ENCODE measurements at regions not wholly inside any gene's neighbourhood (a gene's known extent, or its start where the extent isn't known, plus 50 kb on each side); places are given as distances from the start of the nearest gene placed in this dataset.

DNA sequence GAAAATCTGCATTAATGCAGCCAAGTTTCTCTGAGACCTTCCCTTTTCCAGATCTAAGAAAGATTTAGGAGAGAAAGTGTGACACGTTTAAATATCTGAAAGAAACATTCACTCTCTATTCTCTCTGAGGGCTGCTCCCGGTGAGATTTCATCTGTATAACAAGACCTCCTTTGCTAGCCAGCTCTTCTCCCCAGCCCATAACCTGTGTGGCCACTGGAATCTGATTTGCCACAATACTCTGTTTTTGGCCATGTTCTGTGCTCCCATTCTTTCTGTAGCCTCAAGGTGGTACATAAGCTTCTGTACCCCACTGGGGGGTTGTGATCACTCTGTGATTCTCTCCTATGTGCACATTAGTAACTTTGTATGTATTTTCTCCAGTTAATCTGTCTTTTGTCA lies 291.0 kb upstream of the SEMA6A start:
- FAIRE-seq (no peak), DNase-seq (ENCODE audit: low read depth in 1 of 2, low spot score in 1 of 2) (no peak), ATAC-seq (no peak)
- H3K4me2 ChIP-seq, result no peak overlapping the region
- POLR2A ChIA-PET, result no interaction called here
- no peak overlapping the region for H3K4me3 ChIP-seq
- WGBS (ENCODE audit: missing lambda C conversion rate), result 4% methylated on average over 2 of the region's 2 CpGs
- CTCF ChIA-PET, result no interaction called here
- no peak overlapping the region for H3K27ac ChIP-seq
- H3K4me1 ChIP-seq, result no peaks in the 10 kb centered on the region
- H3K9me3 ChIP-seq, result no peaks in the 10 kb centered on the region
- TF ChIP-seq CBX8 (IDR thresholded peaks at IDR 0.05) (no peak), FOSL2 (IDR thresholded peaks at IDR 0.05) (no peak), FOSL2 (CRISPR knock-in tag; IDR thresholded peaks at IDR 0.05) (no peak), NR3C1 (IDR thresholded peaks at IDR 0.05) (no peak)

DNA sequence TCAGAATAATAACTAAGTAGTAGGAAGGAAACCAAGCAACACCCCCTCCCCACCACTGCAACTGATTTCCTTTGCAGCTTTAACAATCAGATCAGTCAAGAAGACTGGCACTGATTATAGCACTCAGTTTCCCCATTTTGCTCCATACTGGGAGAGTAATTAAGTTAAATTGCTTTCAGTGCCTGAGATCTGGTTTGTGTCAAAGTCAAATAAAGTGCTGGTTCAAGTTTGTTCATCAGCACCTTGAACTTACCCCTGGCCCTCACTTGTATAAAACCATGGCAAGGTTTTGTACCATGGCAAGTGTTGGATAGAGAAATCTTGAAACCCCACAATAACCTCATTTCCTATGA lies 290.2 kb upstream of the SEMA6A start:
- H3K9me3 ChIP-seq, result no peaks in the 10 kb centered on the region
- FAIRE-seq (no peak), DNase-seq (ENCODE audit: low read depth in 1 of 2, low spot score in 1 of 2) (no peak), ATAC-seq (no peak)
- ChIA-PET CTCF (no interaction called here), POLR2A (no interaction called here)
- H3K27ac ChIP-seq, result no peak overlapping the region
- H3K4me2 ChIP-seq, result no peak overlapping the region
- TF ChIP-seq EHF (CRISPR knock-in tag; IDR thresholded peaks at IDR 0.05) (no peak), EP300 (IDR thresholded peaks at IDR 0.05) (no peak), CBX2 (IDR thresholded peaks at IDR 0.05; ENCODE audit: borderline replicate concordance, low read depth) (no peak), ZC3H11A (IDR thresholded peaks at IDR 0.05) (no peak), POLR2AphosphoS2 (conservative IDR thresholded peaks at IDR 0.05; ENCODE audit: low read length) (no peak), EHMT2 (IDR thresholded peaks at IDR 0.05; ENCODE audit: low read depth) (no peak), ZSCAN20 (CRISPR knock-in tag; IDR thresholded peaks at IDR 0.05) (no peak), HOXB5 (CRISPR knock-in tag; IDR thresholded peaks at IDR 0.05) (no peak), MAFK (IDR thresholded peaks at IDR 0.05; ENCODE audit: partially characterized antibody) (no peak), FOSL2 (IDR thresholded peaks at IDR 0.05) (no peak), FOSL2 (CRISPR knock-in tag; IDR thresholded peaks at IDR 0.05) (no peak), CHD4 (IDR thresholded peaks at IDR 0.05; ENCODE audit: borderline replicate concordance) (no peak), JUNB (IDR thresholded peaks at IDR 0.05) (no peak), PHF8 (IDR thresholded peaks at IDR 0.05; ENCODE audit: borderline replicate concordance, low read depth) (no peak), POLR2A (IDR thresholded peaks at IDR 0.05; ENCODE audit: low read length) (no peak)
- TF ChIP-seq, protein P1, sequence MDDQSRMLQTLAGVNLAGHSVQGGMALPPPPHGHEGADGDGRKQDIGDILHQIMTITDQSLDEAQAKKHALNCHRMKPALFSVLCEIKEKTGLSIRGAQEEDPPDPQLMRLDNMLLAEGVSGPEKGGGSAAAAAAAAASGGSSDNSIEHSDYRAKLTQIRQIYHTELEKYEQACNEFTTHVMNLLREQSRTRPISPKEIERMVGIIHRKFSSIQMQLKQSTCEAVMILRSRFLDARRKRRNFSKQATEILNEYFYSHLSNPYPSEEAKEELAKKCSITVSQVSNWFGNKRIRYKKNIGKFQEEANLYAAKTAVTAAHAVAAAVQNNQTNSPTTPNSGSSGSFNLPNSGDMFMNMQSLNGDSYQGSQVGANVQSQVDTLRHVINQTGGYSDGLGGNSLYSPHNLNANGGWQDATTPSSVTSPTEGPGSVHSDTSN (IDR thresholded peaks at IDR 0.05), result no peak
- TF ChIP-seq, protein P2, sequence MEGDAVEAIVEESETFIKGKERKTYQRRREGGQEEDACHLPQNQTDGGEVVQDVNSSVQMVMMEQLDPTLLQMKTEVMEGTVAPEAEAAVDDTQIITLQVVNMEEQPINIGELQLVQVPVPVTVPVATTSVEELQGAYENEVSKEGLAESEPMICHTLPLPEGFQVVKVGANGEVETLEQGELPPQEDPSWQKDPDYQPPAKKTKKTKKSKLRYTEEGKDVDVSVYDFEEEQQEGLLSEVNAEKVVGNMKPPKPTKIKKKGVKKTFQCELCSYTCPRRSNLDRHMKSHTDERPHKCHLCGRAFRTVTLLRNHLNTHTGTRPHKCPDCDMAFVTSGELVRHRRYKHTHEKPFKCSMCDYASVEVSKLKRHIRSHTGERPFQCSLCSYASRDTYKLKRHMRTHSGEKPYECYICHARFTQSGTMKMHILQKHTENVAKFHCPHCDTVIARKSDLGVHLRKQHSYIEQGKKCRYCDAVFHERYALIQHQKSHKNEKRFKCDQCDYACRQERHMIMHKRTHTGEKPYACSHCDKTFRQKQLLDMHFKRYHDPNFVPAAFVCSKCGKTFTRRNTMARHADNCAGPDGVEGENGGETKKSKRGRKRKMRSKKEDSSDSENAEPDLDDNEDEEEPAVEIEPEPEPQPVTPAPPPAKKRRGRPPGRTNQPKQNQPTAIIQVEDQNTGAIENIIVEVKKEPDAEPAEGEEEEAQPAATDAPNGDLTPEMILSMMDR (IDR thresholded peaks at IDR 0.05), result no peak
- no peak overlapping the region for H3K4me3 ChIP-seq
- no peaks in the 10 kb centered on the region for H3K4me1 ChIP-seq

DNA sequence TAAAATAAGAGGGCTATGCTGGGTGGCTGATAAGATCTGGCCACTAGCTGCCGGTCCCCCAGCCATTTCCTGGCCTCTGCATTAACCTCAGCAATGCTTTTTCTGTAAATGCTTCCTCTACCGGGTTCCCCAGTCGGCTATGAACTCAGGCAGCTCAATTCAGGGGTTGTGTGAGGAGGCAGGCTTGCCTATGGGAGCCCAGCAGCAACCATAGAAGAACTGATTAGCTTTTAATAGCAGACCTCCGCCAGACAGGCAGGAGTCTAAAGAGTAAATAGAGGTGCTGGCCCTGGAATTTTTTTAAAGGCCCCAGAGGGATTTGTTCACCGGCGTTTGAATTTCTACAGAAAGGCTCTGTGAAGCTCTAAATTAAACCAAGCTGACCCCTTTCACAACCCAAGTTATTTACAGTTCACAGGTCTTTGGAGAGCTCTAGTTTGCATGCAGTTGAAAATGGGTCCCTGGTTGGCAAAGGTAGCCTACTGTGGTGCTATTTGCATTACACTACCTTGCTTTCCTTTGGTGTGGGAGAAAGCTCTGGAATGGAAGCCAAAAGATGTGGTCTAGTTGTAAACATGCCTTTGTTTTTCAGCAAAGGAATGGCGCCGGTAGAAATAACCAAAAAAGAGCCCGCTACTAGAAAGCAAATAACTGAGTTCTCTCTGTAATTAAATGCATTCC lies 289.7 kb upstream of the SEMA6A start:
- no peak for DNase-seq (ENCODE audit: low read depth in 1 of 2, low spot score in 1 of 2)
- 22% methylated on average over 9 of the region's 9 CpGs for WGBS (ENCODE audit: missing lambda C conversion rate)
- ChIA-PET POLR2A (no interaction called here), CTCF (no interaction called here)
- Histone ChIP-seq H3K4me1 (no peaks in the 10 kb centered on the region), H3K4me3 (no peak overlapping the region), H3K9me3 (no peaks in the 10 kb centered on the region), H3K4me2 (no peak overlapping the region), H3K27ac (no peak overlapping the region)
- ATAC-seq, result no peak
- TF ChIP-seq GATA3 (IDR thresholded peaks at IDR 0.05; ENCODE audit: borderline replicate concordance) (no peak), POLR2A (IDR thresholded peaks at IDR 0.05; ENCODE audit: low read length) (no peak)
- TF ChIP-seq, protein P3, sequence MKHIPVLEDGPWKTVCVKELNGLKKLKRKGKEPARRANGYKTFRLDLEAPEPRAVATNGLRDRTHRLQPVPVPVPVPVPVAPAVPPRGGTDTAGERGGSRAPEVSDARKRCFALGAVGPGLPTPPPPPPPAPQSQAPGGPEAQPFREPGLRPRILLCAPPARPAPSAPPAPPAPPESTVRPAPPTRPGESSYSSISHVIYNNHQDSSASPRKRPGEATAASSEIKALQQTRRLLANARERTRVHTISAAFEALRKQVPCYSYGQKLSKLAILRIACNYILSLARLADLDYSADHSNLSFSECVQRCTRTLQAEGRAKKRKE (CRISPR knock-in tag; IDR thresholded peaks at IDR 0.05; ENCODE audit: low read depth), result no peak
- no peak for FAIRE-seq
